Muscle layer of colon (tissue), 2 donors: ENCODE measurements at regions not wholly inside any gene's neighbourhood (a gene's known extent, or its start where the extent isn't known, plus 50 kb on each side); places are given as distances from the start of the nearest gene placed in this dataset.

ENCODE experiments used
- H3K27ac ChIP-seq: one replicate; pipeline ENCODE4 v1.7.0; 2013; ENCODE audit warnings: low read depth, mild to moderate bottlenecking, low read length, moderate library complexity
- H3K27me3 ChIP-seq, 2 donors: one replicate each; pipeline ENCODE4 v1.7.0; 2013; ENCODE audit warnings: low read length in 2 of 2, mild to moderate bottlenecking in 2 of 2; ENCODE audit not compliant: insufficient read depth in 2 of 2, control insufficient read depth in 1 of 2
- H3K36me3 ChIP-seq: one replicate; pipeline ENCODE4 v1.7.0; 2013; ENCODE audit warnings: mild to moderate bottlenecking, low read length; ENCODE audit not compliant: insufficient read depth
- H3K4me1 ChIP-seq: one replicate; pipeline ENCODE4 v1.7.0; 2013; ENCODE audit warnings: mild to moderate bottlenecking, low read length; ENCODE audit not compliant: insufficient read depth
- H3K4me3 ChIP-seq, 2 donors: one replicate each; pipeline ENCODE4 v1.7.0; 2013; ENCODE audit warnings: low read length in 2 of 2, low read depth in 1 of 2, mild to moderate bottlenecking in 1 of 2, moderate library complexity in 1 of 2
- H3K9ac ChIP-seq: one replicate; pipeline ENCODE4 v1.7.0; 2013; ENCODE audit warnings: low read length
- H3K9me3 ChIP-seq: one replicate; pipeline ENCODE4 v1.7.0; 2013; ENCODE audit warnings: mild to moderate bottlenecking, low read length
- donor health status: abdominal sarcoma.
- donor health status: Adenocarcinoma of cecum.

- Histone ChIP-seq H3K27ac (no peak overlapping the region), H3K4me3 (no peak overlapping the region), H3K9me3 (no peaks in the 10 kb centered on the region), H3K4me1 (no peaks in the 10 kb centered on the region), H3K27me3 (no peaks in the 10 kb centered on the region), H3K36me3 (no peaks in the 10 kb centered on the region), H3K9ac (no peak overlapping the region)
These were observed 202.8 kb downstream of the AUH start for GRCh38 chr9:91158946-91159345.

GRCh38 chr9:91159664-91160121 lies 202.0 kb downstream of the AUH start:
- H3K36me3 ChIP-seq: no peaks in the 10 kb centered on the region
- H3K9ac ChIP-seq: no peak overlapping the region
- H3K27me3 ChIP-seq: no peaks in the 10 kb centered on the region
- no peaks in the 10 kb centered on the region for H3K9me3 ChIP-seq
- H3K27ac ChIP-seq: no peak overlapping the region
- no peak overlapping the region for H3K4me3 ChIP-seq
- H3K4me1 ChIP-seq: no peaks in the 10 kb centered on the region

GRCh38 chr9:91160181-91160580 lies 201.5 kb downstream of the AUH start:
- H3K9ac ChIP-seq: no peak overlapping the region
- H3K4me3 ChIP-seq: no peak overlapping the region

GRCh38 chr9:91160599-91161464 lies 200.9 kb downstream of the AUH start:
- Histone ChIP-seq H3K27ac (no peak overlapping the region), H3K4me1 (no peaks in the 10 kb centered on the region), H3K9ac (no peak overlapping the region), H3K4me3 (no peak overlapping the region), H3K9me3 (no peaks in the 10 kb centered on the region), H3K27me3 (no peaks in the 10 kb centered on the region), H3K36me3 (no peaks in the 10 kb centered on the region)

More at GRCh38 chr9:91160181-91160580, 201.5 kb downstream of the AUH start:
- Histone ChIP-seq H3K27me3 (no peaks in the 10 kb centered on the region), H3K27ac (no peak overlapping the region), H3K4me1 (no peaks in the 10 kb centered on the region), H3K36me3 (no peaks in the 10 kb centered on the region), H3K9me3 (no peaks in the 10 kb centered on the region)

- H3K9me3 ChIP-seq: no peaks in the 10 kb centered on the region
- H3K27ac ChIP-seq: no peak overlapping the region
- no peaks in the 10 kb centered on the region for H3K4me1 ChIP-seq
- no peaks in the 10 kb centered on the region for H3K27me3 ChIP-seq
- H3K9ac ChIP-seq: no peak overlapping the region
- H3K36me3 ChIP-seq: no peaks in the 10 kb centered on the region
- no peak overlapping the region for H3K4me3 ChIP-seq
These were observed 200.0 kb downstream of the AUH start for GRCh38 chr9:91161465-91162300.

GRCh38 chr9:91162311-91162710 lies 199.4 kb downstream of the AUH start:
- no peaks in the 10 kb centered on the region for H3K36me3 ChIP-seq
- no peak overlapping the region for H3K4me3 ChIP-seq
- no peaks in the 10 kb centered on the region for H3K4me1 ChIP-seq
- H3K27me3 ChIP-seq: no peaks in the 10 kb centered on the region
- no peak overlapping the region for H3K9ac ChIP-seq
- H3K9me3 ChIP-seq: no peaks in the 10 kb centered on the region
- no peak overlapping the region for H3K27ac ChIP-seq

GRCh38 chr9:91162784-91163443 lies 198.8 kb downstream of the AUH start:
- Histone ChIP-seq H3K9me3 (no peaks in the 10 kb centered on the region), H3K4me3 (no peak overlapping the region), H3K9ac (no peak overlapping the region), H3K36me3 (no peaks in the 10 kb centered on the region), H3K27ac (no peak overlapping the region), H3K27me3 (no peaks in the 10 kb centered on the region), H3K4me1 (no peaks in the 10 kb centered on the region)

GRCh38 chr9:91163444-91163772 lies 198.3 kb downstream of the AUH start:
- no peaks in the 10 kb centered on the region for H3K4me1 ChIP-seq
- no peaks in the 10 kb centered on the region for H3K27me3 ChIP-seq
- H3K4me3 ChIP-seq: no peak overlapping the region
- no peak overlapping the region for H3K27ac ChIP-seq
- no peak overlapping the region for H3K9ac ChIP-seq
- H3K9me3 ChIP-seq: no peaks in the 10 kb centered on the region
- no peaks in the 10 kb centered on the region for H3K36me3 ChIP-seq

GRCh38 chr9:91163773-91164471 lies 197.8 kb downstream of the AUH start:
- H3K36me3 ChIP-seq: no peaks in the 10 kb centered on the region
- H3K4me1 ChIP-seq: no peaks in the 10 kb centered on the region
- H3K9me3 ChIP-seq: no peaks in the 10 kb centered on the region
- H3K9ac ChIP-seq: no peak overlapping the region
- H3K4me3 ChIP-seq: no peak overlapping the region
- H3K27me3 ChIP-seq: no peaks in the 10 kb centered on the region
- H3K27ac ChIP-seq: no peak overlapping the region
